ENCODE measurements at regions not wholly inside any gene's neighbourhood (a gene's known extent, or its start where the extent isn't known, plus 50 kb on each side); places are given as distances from the start of the nearest gene placed in this dataset.

DNA sequence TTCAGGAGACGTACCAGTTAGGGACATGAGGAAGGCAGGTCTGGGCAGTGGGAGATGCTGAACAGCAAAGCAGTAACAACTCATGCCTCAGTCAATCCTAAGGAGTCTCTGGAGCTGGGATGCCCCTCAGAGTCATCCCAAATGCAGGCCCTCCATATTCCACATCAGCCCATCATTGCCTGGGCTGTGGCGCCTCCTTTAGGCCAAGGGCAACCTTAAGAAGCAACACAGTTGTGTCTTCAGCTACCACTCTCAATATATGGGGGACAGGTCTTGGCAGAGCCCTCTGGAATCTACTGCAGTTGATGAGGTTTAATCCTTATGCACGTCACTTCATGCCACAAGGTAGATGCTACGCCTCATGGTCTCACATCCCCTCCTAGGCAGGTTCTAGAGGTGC is 682.0 kb upstream of the RAB6C start:
- DNase-seq, result no peak

DNA sequence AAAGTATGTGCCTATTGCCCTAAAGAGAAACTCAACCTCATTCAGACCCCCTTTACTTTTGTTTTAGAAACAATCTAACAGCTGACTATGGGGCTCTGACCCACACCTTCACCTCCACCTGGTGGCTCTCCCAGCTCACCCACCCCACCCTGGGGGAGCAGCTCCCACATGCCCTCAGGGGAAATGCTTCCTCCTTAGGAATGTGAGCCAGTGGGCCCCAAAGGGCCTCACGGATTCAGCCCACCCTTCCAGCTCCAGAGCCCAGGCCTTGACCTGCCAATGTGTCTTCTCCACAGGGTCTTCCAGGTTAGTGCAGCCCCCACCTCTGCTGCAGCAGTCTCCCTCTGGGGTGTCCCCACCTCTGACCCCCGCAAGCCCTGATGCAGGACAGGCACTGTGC is 680.1 kb upstream of the RAB6C start:
- no peak for DNase-seq

DNA sequence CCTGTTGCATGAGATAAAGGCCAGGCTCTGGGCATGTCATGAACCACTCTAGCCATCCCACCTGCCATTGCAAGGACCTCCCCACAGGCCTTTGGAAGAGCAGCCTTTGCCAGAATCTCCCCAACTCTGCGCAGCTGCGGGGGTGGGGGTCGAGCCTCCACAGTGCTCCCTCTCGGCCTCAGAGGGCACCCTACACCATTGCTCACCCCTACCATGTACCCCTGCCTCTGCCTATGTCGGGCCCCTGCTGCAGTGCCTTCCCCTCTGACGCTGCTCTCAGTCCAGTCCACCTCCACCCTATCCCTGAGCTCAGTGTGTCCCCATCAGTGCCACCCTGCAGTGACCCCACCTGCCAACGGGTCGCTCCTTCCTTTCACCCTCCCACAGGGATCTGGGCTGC is 679.7 kb upstream of the RAB6C start:
- no peak for DNase-seq

DNA sequence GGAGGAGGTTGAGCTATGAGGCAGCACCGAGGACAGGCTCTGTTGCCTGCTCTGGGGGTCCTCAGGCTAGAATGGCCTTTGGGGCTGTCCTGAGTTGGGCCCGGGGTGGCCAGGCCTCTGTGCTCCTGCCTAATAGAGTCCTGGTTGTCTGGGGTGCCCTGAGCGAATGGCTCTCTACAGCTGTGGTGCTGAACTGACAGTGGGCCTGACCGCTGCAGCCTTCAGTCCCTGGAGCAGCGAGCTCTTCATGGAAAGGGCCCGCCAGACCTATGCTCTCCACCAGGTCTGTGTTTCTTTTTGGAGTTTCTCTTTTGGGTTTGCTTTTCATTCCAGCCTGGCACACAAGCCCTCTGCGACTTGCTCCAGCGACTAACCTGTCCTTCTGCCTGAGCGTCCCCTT is 679.0 kb upstream of the RAB6C start:
- no peak for DNase-seq

DNA sequence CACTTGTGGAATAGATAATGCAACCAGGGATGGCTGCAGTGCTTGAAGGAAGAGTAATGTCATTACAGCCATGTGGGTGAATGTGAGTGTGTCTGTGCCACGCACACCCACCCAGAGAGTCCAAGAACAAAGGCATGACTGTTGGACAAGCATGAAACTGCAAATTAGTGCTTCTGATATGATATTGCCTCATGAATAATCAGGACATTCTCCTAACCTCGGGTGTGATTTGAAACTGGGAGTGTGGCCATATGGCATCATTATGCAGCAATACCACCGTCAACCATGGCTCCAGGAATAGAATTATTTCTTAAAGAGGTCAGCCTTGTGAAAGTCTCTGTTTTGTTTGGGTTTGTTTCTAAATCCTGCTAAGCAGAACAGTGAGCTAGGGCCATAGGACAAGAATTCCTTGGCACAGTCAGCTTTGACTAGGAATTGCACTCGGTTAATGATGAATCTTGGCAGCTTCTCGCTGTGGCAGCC is 678.0 kb upstream of the RAB6C start:
- DNase-seq, result no peak

DNA sequence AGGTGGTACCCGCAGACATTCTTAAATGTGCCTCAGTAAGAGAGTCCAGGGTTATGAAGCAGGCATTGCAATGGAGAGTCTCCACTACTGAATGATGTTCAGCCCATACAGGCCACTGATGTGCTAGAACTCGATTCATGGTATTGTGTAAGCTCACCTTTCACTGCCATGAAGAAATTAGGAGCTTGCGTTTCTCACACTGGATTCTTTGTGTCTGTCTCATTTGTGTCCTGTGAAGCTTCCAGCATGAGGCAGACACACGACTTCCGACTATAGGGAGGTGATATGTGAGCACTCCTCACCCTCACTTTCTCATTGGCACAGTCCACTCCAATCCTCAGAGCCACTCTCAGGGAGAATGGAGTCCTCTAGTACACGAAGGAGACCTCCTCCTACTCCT is 677.4 kb upstream of the RAB6C start:
- no peak for DNase-seq

DNA sequence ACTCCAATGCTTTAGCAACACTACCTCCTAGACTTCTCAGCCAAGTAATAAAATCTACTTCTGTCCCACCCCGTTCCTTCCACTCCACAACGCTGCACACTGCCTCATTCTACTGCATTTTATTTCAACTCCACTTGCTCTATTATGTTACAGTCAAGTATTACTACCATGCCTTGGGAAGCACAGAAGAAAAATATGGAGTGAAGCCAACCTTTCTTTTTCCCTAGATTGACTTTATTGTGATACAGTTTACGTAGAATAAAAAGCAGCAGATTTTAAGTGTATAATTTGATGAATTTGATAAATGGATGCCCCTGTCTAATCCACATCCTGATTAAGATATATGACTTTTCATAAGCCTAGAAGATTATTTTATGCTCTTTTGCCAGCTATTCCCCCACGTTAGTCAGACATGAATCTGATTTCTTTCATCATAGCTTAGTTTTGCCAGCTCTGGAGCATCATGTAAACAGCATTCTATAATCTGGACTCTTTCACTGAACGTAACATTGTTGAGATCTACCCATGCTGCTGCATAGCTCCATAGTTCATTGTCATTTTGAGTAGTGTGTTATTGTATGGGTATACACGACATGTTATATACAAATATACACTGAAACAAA is 676.8 kb upstream of the RAB6C start:
- DNase-seq, result no peak

DNA sequence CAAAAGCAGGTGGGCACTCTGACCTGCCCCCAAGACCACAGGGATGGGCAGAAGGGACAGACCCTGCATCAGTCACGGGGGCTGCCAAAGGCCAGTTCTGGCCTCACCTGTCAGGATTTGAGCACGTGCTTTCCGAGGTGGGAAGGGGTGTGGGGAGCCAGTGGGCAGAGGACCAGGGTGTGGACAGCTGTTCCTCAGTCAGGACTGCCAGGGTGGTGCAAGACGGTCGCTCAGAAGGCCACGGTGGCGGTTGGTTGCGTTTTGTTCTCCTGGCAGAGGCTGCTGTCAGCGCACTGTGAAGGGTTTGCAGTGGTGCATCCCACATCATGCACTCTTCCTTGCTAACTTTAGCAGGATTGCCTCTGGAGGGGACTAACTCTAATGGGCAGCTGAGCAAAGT is 665.3 kb upstream of the RAB6C start:
- DNase-seq, result no peak

DNA sequence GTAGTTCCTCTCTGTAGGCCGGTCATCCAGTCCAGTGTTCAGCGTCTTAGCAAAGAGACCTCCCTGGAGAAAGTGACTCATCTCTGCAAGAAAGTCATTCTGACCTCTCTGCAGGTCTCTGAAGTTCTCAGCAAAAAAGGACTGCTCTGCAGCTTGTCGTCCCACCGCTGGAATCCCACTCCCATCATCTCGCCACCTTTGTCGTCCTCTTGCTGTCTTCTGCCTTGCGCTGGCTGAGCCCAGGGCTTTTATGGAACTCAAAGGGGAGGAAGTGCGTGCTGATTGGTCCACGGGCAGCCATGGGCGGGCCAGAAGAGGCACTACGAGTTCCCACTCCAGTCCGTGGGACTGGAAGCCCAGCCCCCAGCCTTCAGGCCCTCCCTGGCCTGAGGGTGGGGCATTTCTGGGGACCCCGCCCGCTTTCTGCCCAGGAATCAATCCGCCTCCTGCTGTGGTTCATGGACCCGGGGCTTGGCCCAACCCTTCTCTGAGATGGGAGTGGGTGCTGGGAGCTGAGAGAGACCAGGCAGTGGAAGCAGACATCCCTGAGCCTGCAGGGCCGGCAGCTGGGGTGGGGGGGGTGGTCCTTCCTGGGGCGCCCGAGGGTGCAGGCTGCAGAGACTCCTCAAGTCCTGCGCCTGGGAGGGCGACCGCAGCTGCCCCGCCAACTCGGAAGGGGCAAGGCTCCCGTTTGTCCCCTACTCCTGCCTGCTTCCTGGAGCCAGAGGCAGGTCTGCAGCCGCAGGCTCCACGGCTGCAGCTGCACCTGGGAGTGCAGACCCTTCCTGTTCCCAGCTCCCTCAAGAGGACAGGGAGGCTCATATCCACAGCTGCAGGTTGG is 660.7 kb upstream of the RAB6C start:
- no peak for DNase-seq

DNA sequence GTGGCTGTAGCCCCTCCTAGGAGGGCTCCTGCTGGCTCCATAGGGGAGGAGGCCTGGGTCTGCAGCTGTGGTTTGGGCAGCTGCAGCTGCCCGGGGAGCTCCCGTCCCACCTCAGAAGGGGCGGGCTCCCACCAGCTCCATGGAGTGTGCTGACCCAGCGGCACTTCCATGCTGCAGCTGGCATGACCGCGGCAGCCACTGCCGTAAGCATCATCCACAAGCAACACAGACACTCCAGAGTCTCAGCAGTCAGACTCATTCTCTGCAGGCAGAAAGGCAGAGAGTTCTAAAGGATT is 660.1 kb upstream of the RAB6C start:
- no peak for DNase-seq

DNA sequence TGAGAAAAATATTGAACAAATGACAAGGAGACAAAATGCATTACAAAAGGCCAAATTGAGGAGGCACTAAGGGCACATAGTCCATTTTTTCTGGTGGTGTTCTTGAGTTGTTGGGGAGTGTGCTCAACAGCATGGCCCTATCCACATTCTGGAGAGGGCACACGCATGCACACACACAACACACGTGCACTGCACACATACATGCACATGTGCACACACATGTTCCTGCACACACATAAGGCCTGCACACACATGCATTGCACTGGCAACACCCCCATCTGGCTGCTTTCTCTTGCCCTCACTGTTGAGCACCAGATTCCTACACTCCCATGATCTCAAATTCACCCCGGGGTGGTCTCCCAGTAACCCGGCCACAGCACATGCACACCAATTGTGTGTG is 659.2 kb upstream of the RAB6C start:
- no peak for DNase-seq

DNA sequence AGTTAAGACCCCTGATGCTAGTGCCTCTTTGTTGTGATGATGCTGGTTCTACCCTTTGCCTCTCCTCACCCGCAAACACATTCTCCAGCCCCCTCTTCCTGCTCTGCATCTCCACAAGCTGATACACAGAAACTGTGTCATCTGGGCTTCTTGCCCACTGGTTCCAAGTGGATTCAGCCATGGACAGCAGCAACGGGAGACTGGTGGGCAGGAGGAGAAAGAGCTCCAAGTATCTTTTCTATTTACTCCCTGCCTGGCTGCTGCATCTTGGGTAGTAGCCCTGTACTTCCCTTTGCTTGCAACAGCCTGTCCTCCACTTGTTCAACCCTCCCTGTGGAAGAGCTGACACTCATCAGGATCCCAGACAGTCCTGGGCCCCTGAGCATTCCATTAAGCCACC is 655.1 kb upstream of the RAB6C start:
- no peak for DNase-seq

DNA sequence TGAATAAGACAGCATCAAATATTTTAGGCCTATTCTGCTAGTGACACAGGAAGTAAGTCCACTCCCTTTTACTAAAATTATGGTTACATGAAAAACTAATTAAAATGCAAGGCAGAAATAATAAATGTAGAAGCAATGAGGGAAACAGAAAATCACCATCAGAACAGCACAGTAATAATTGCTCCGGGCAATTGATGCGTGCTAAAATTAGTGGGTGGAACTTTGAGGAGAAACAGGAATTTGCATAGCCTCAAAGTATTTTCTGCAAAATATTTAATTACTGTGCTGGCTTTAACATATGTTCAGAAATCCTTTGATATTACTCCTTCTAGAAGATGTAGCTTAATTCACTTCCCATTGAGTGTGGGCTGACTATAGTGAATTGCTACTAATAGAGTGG is 654.3 kb upstream of the RAB6C start:
- no peak for DNase-seq

DNA sequence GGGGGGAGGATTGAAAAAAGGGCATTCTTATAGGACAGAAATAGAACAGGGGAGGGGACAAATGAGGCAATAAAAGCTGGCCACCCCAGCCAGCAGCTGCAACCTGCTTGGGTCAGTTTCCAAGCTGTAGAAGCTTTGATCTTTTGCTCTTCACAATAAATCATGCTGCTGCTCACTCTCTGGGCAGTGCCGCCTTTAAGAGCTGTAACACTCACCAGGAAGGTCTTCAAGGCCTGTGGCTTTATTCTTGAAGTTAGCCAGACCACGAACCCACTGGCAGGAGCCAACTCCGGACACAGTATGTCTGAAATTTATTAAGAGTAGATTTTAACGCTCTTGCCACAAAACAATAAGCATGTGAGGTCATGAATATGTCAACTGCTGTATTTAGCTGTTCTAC is 649.9 kb upstream of the RAB6C start:
- no peak for DNase-seq

DNA sequence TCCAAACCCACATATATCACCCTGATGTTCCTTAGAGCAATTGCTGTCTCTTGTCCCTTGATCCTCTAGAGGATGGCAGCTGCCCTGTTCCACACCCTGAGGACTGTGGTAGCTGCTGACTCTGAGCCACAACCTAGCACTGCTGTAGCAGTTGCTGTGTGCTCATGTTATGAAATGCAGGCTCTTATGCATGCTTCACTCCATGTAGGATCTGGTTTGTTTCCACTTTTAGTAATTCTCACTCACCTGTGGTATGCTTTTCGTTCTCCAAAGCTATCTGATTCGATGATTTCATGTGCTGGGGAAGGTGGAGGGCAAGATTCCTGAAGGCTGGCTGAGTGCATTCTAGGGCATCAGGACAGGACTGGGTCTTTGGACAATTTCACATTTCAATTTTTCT is 649.0 kb upstream of the RAB6C start:
- no peak for DNase-seq

DNA sequence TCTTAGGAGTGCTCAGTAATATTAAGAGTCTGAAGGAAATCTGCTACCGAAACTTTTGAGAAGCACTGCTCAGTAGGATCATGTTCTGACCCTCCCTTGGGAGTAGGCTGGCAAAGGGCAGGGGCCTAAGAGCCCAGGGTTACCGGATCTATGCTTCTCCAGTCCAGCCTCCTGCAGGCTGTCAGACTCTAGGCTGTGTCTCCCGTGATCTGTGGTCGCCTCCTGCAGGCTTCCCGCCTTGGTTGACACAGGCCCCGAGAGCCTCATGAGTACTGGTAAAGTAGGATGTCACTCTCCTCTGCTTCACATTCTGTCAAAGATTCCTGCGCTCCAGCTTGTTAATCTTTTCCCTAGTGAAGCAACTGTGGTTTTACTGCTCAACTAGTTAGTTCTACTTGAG is 647.8 kb upstream of the RAB6C start:
- DNase-seq, result no peak

DNA sequence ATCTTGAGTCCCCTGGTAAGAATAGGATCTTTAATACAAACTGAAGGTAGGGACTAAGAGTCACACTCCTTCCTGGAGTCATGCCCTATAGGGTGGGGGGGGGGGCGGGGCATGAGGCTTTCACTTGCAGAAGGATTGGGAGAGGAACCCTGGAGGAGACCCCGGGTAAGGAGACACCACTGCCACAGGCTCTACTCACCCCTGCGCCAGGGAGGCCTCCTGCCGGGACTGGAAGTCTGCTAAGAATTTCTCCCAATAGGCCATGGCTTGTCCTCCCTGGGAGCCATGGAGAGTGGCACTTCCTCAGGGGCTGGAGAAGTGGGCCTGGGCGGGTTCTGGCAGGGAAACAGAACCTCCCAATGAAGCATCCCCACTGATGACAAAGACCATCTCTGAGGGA is 645.3 kb upstream of the RAB6C start:
- DNase-seq, result no peak

DNA sequence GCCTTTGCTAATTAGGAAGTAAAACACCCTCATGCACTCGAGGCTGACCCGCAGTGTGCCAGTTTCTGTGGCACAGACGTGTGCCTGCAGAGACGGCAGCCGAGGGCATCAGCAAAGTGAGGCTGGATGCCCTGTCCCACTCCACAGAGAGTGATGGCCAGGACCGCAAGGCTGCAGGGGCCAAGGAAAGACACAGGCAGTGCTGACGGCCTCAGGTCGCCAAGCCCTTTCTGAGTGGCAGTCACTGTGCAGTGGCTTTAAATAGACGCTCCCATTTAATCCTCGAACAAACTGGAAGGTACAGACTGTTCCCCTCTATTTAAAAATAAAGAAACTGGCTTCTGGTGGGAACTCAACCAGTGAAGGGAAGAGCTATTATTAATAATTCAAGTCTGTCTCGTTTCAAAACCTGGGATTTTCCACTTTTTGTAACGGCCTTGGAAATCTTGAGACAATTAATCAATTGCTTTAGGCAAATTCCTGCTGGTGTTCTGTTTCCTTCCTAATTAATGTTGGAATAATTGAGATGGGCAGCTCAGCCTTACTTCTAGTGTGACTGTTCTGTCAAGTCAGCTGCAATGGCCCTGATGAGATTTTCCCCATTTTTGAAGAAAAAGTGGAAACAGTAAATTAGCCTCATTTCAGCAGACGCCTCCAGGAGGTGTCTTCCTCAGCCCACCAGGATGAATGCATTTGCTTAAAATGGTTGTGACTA is 644.6 kb upstream of the RAB6C start:
- DNase-seq, result no peak

DNA sequence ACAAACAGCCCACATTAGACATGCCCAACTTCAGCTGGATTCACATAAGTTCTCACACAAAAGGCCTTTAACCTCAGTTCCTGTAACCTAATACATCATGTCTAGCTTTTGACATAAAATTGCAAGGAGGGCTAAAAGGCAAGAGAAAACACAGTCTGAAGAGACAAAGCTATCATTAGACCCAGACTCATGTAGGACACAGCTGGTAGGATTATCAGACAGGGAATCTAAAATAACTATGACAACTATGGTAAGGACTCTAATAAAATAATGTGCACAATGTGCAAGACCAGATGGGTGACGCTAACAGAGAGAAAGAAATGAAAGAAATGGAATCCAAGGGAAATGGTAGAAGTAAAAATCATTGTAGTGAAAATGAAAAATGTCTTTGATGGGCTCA is 643.2 kb upstream of the RAB6C start:
- no peak for DNase-seq

DNA sequence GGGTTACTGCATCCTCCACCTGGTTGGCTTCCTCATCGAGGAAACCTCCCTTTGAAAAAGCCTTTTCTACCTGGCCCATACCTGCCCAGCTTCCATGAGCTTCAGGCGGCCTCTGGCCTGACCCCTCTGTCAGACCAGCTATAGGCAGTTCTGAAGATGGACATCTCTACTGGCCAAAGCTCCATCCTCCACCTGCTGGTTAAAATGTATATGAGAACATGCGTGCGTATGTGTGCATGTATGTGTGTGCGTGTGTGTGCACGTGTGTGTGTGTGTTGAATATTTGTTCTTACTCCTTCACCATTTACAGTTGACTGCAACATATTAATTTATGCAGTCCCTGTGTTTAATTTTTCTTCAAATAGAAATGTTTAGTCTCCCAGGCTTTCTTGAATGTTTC is 642.4 kb upstream of the RAB6C start:
- no peak for DNase-seq

DNA sequence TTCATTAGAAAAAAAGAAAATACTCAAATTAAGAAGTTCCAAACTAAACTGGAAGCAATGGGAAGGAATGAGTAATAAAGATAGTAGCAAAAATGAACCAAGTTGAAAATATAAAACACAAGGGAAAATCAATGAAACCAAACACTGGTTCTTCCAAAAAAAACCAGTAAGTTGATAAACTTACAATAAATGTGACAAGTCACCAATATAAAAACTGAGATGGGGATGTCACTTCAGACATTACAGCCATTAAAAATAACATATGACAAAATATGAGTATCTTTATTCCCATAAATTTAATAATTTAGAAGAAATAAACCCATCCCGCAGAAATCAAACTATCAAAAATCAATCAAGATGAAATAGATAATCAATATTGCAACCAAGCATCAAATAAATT is 633.9 kb upstream of the RAB6C start:
- DNase-seq, result no peak

DNA sequence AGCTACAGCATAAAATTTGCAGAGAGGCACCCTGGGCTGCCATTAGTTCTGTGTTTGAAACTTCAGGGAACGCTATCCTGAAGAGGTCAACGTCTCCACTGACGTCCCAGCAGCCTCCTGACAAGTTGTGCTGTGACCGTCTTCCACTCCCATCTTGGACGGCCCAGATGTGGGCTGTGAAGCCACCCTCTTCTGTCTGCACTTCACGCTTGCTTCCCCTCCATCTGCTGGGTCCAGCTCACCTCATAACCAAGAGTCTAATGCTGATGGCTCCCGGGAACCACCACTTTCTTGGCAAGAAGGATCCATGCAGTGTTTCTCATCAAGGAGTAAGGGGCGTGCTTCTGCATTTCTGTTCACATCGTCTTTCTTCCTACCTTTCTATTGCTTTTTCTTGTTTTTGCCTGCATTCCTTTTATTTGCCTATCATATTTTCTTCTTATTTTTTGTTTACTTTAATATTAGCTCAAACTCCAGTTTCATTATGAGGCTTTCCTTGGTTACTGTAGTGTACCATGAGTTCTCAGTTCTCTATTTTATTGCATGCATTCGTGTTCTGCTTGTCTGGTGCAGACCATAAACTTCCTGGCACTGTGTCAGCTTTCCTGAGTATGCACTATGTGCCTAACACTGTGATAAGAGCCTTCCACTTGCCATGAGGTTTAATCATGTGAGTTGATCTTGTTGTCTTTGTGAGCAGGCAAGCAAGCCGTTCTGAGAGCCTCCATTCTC is 631.8 kb upstream of the RAB6C start:
- DNase-seq, result no peak

DNA sequence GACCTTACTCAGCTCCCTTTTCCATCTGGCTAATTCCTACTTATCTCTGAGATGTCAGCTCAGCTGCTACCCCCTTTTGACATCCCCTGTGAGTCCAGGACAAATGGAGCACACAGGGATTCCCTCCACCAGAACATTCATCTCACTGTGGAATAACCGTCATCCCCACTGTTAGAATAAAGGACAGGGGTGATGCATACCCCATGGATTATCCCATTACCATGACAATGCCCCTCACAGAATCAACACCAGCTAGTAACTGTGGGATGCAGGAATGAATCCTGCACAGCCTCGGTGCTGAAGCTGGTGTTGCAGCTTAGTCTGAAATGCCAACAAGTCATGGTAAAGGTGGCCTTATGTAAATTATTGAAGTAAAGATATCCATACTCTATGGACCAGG is 624.8 kb upstream of the RAB6C start:
- no peak for DNase-seq

DNA sequence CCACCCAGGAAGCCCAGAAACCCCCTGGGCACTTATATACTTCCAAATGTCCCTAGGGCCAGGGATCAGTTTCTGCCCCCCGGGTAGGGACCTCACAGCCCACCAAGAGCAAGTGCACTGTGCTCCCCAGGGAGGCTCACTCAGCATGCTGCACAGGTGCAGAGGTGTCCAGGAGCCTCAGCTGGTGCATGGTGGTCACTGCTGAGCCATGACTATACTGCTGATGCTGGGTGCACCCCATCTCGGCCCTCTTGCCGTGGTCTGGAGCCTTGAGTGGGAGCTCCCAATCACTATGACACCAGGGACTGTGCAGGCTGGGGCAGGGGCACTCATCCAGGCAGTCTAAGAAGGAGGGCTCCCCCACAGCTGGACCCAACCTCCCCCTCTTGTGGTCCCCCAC is 617.8 kb upstream of the RAB6C start:
- DNase-seq, result no peak

Measured in HCEC 1CT (cell line).